Stimulated activated CD8-positive, alpha-beta memory T cell treated with anti-CD3 and anti-CD28 coated beads, Interleukin-15, amount 100 ng/mL, for 1 hour (primary cell): ENCODE measurements at regions not wholly inside any gene's neighbourhood (a gene's known extent, or its start where the extent isn't known, plus 50 kb on each side); places are given as distances from the start of the nearest gene placed in this dataset.
"Not testable (repeated sequence)": the region's sequence is repeated elsewhere in the genome, so short reads cannot be mapped to it uniquely, and the experiment has no call there.

ENCODE experiments used
- DNase-seq: peaks from one replicate; pipeline ENCODE4 v3.0.0-alpha.2; 2020; ENCODE audit warnings: low read depth

GRCh38 chr3:94607778-94608177 is 544.9 kb downstream of the NSUN3 start:
- DNase-seq = no peak

GRCh38 chr3:94609908-94610307 is 547.0 kb downstream of the NSUN3 start:
- DNase-seq = no peak

GRCh38 chr3:94611596-94611995 is 548.7 kb downstream of the NSUN3 start:
- no peak for DNase-seq

- no peak for DNase-seq
Observed at GRCh38 chr3:94612631-94613030, 549.8 kb downstream of the NSUN3 start.

- no peak for DNase-seq
Observed at GRCh38 chr3:94614192-94614591, 551.3 kb downstream of the NSUN3 start.

GRCh38 chr3:94615275-94616065 is 552.6 kb downstream of the NSUN3 start:
- DNase-seq = no peak

- no peak for DNase-seq
Observed at GRCh38 chr3:94616833-94617232, 554.0 kb downstream of the NSUN3 start.

- no peak for DNase-seq
Observed at GRCh38 chr3:94617312-94617711, 554.5 kb downstream of the NSUN3 start.

- DNase-seq = no peak
Observed at GRCh38 chr3:94619643-94620042, 556.8 kb downstream of the NSUN3 start.

- no peak for DNase-seq
Observed at GRCh38 chr3:94626573-94626972, 563.7 kb downstream of the NSUN3 start.

- DNase-seq = no peak
Observed at GRCh38 chr3:94627689-94628088, 564.8 kb downstream of the NSUN3 start.

GRCh38 chr3:94643400-94643799 is 580.5 kb downstream of the NSUN3 start:
- no peak for DNase-seq

GRCh38 chr3:94645790-94646189 is 582.9 kb downstream of the NSUN3 start:
- DNase-seq = no peak

GRCh38 chr3:94647131-94647530 is 584.3 kb downstream of the NSUN3 start:
- no peak for DNase-seq

- not testable (repeated sequence) for DNase-seq
Observed at GRCh38 chr3:94648270-94649180, 585.7 kb downstream of the NSUN3 start.

- no peak for DNase-seq
Observed at GRCh38 chr3:94654096-94654495, 591.2 kb downstream of the NSUN3 start.

- no peak for DNase-seq
Observed at GRCh38 chr3:94665922-94666321, 603.1 kb downstream of the NSUN3 start.

GRCh38 chr3:94671078-94671477 is 608.2 kb downstream of the NSUN3 start:
- no peak for DNase-seq

- no peak for DNase-seq
Observed at GRCh38 chr3:94673876-94674275, 611.0 kb downstream of the NSUN3 start.

GRCh38 chr3:94686208-94686607 is 623.3 kb downstream of the NSUN3 start:
- no peak for DNase-seq

- DNase-seq = no peak
Observed at GRCh38 chr3:94693997-94694640, 631.3 kb downstream of the NSUN3 start.

- no peak for DNase-seq
Observed at GRCh38 chr3:94694894-94695293, 632.0 kb downstream of the NSUN3 start.

GRCh38 chr3:94704467-94704866 is 641.6 kb downstream of the NSUN3 start:
- no peak for DNase-seq
